ENCODE measurements at regions not wholly inside any gene's neighbourhood (a gene's known extent, or its start where the extent isn't known, plus 50 kb on each side); places are given as distances from the start of the nearest gene placed in this dataset.

GRCh38 chr20:57774111-57774880, 64.5 kb upstream of the PMEPA1 start:
- peaks cover 5% of the 10 kb centered on the region; the same call in 1 of the 2 replicates for H3K4me1 ChIP-seq (ENCODE audit: low read length)
- H3K4me3 ChIP-seq (ENCODE audit: low read length), result no peak overlapping the region
- H3K27ac ChIP-seq (ENCODE audit: low read length), result no peak overlapping the region
- H4K20me1 ChIP-seq (ENCODE audit: insufficient read depth, low read length), result no peaks in the 10 kb centered on the region
- H3K27me3 ChIP-seq (ENCODE audit: low read depth, low read length), result peaks cover 70% of the 10 kb centered on the region
- H3K36me3 ChIP-seq (replicated peaks; ENCODE audit: low read depth, low read length), result no peaks in the 10 kb centered on the region
- H3K9me3 ChIP-seq (ENCODE audit: insufficient read depth, low read length), result no peaks in the 10 kb centered on the region
- H3K9ac ChIP-seq (ENCODE audit: low read length), result no peak overlapping the region
- no peak overlapping the region for H2AFZ ChIP-seq (ENCODE audit: low read depth, low read length)
- H3K4me2 ChIP-seq (ENCODE audit: low read length), result no peak overlapping the region
- TF ChIP-seq, protein P1, sequence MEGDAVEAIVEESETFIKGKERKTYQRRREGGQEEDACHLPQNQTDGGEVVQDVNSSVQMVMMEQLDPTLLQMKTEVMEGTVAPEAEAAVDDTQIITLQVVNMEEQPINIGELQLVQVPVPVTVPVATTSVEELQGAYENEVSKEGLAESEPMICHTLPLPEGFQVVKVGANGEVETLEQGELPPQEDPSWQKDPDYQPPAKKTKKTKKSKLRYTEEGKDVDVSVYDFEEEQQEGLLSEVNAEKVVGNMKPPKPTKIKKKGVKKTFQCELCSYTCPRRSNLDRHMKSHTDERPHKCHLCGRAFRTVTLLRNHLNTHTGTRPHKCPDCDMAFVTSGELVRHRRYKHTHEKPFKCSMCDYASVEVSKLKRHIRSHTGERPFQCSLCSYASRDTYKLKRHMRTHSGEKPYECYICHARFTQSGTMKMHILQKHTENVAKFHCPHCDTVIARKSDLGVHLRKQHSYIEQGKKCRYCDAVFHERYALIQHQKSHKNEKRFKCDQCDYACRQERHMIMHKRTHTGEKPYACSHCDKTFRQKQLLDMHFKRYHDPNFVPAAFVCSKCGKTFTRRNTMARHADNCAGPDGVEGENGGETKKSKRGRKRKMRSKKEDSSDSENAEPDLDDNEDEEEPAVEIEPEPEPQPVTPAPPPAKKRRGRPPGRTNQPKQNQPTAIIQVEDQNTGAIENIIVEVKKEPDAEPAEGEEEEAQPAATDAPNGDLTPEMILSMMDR (IDR thresholded peaks at IDR 0.05; ENCODE audit: low read depth, low read length), result no peak
- TF ChIP-seq EZH2phosphoT487 (IDR thresholded peaks at IDR 0.05; ENCODE audit: low read depth), result no peak
- no peaks in the 10 kb centered on the region for H3K79me2 ChIP-seq (ENCODE audit: low read length)

DNA sequence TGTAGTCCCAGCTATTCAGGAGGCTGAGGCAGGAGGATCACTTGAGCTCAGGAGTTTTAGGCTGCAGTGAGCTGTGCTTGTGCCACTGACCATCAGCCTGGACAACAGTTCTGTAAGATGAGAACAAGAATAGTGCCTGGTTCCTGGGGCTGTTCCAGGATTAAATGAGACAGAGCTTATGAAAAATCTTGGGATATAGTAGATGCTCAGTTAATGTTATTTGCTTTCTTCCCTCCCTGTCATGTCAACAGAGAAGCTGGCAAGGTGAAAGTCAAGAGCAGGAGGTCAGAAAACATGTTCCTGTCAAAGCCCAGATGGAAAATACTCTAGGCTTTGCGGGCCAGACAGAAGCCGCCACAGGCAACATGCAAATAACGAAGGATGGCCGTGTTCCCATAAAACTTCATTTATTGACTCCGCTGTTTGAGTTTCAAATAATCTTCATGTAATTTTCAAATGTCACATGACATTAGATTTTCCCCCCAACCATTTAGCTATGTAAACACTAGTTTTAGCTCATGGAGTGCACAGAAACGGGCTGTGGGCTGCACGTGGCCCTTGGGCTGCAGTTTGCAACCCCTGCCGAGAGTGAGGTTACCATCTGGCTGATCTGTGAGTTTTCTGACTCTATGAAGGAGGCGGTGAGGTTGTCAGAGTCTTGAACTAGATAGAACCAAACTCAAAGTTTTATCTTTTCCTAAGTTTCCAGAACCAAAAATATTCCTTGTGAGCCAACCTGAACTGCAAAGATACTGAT, 63.4 kb upstream of the PMEPA1 start:
- Histone ChIP-seq H3K4me2 (ENCODE audit: low read length) (no peak overlapping the region), H3K4me3 (ENCODE audit: low read length) (no peak overlapping the region), H3K36me3 (replicated peaks; ENCODE audit: low read depth, low read length) (no peaks in the 10 kb centered on the region), H3K9ac (ENCODE audit: low read length) (no peak overlapping the region), H4K20me1 (ENCODE audit: insufficient read depth, low read length) (no peaks in the 10 kb centered on the region), H3K9me3 (ENCODE audit: insufficient read depth, low read length) (no peaks in the 10 kb centered on the region), H3K4me1 (ENCODE audit: low read length) (peaks cover 5% of the 10 kb centered on the region; the same call in 1 of the 2 replicates), H2AFZ (ENCODE audit: low read depth, low read length) (no peak overlapping the region), H3K27me3 (ENCODE audit: low read depth, low read length) (peaks cover 63% of the 10 kb centered on the region), H3K79me2 (ENCODE audit: low read length) (no peaks in the 10 kb centered on the region), H3K27ac (ENCODE audit: low read length) (no peak overlapping the region)
- TF ChIP-seq, protein P1 (IDR thresholded peaks at IDR 0.05; ENCODE audit: low read depth, low read length), result no peak
- no peak for TF ChIP-seq EZH2phosphoT487 (IDR thresholded peaks at IDR 0.05; ENCODE audit: low read depth)

DNA sequence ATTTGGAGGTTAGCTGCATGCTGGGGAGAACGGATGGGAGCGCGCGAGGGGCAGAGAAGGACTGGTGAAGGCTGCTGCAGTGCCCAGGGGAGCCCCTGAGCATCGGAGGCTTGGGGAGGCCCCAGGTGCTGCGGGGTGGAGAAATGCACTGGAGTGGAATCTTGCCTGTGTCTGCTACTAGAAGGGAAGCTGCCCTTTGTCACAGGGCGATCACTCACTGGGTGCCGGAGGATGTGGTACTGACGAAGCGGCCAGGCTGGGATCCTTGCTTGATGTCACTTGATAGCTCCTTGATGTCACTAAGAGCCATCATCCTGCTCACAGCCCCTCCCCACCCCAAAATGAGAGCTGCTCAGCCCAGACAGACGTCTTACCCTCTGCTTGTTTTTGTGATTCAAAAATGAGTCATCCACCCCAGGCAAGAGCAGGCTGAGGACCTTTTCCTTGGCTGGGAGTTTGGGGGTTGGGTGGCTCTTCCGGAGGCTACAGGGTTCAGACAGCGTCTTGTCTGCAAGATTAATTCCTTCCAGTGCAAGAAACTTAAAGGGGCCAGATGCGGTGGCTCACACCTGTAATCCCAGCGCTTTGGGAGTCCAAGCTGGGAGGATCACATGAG, 62.6 kb upstream of the PMEPA1 start:
- Histone ChIP-seq H3K27me3 (ENCODE audit: low read depth, low read length) (peaks cover 65% of the 10 kb centered on the region), H3K9ac (ENCODE audit: low read length) (no peak overlapping the region), H3K4me1 (ENCODE audit: low read length) (peaks cover 5% of the 10 kb centered on the region; the same call in 1 of the 2 replicates), H3K36me3 (replicated peaks; ENCODE audit: low read depth, low read length) (no peaks in the 10 kb centered on the region), H3K27ac (ENCODE audit: low read length) (no peak overlapping the region), H3K4me2 (ENCODE audit: low read length) (no peak overlapping the region), H2AFZ (ENCODE audit: low read depth, low read length) (no peak overlapping the region), H3K9me3 (ENCODE audit: insufficient read depth, low read length) (no peaks in the 10 kb centered on the region), H3K79me2 (ENCODE audit: low read length) (no peaks in the 10 kb centered on the region), H4K20me1 (ENCODE audit: insufficient read depth, low read length) (no peaks in the 10 kb centered on the region), H3K4me3 (ENCODE audit: low read length) (no peak overlapping the region)
- TF ChIP-seq, protein P1 (IDR thresholded peaks at IDR 0.05; ENCODE audit: low read depth, low read length), result no peak
